NOMO-1 treated with DMSO at 0.1 percent for 48 hours (cell line): ENCODE measurements at regions not wholly inside any gene's neighbourhood (a gene's known extent, or its start where the extent isn't known, plus 50 kb on each side); places are given as distances from the start of the nearest gene placed in this dataset.
"Not testable (repeated sequence)": the region's sequence is repeated elsewhere in the genome, so short reads cannot be mapped to it uniquely, and the experiment has no call there.

Source experiments
- DNase-seq: peaks from one replicate; lab custom pipeline; 2025; ENCODE audit not compliant: unreplicated experiment; lab: John Stamatoyannopoulos, UW

DNA sequence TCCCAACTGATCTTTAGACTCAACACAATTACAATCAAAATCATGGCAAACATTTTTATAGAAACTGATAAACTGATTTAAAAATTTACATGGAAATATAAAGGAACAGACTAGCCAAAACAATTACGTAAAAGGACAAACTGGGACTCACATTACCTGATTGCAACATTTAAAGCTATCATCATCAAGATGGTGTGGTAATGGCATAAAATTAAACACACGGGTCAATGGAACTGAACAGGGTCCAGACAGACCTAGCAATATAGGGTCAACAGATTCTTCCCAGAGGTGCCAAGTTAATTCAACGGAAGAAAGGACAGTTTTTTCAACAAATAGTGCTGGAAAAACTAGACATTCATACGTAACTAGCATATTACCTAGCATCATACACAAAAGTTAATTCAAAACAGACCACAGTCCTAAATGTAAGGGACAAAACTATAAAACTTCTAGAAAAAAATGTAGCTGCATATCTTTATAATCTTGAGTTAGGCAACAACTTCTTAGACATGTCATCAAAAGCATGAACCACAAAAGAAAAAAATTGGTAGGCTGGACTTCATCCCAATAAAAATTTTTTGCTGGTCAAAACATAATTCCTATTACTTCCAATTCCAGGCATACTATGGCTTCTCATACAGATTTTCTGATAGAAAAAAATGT, 147.4 kb upstream of the BEND6 start:
- no peak for DNase-seq

DNA sequence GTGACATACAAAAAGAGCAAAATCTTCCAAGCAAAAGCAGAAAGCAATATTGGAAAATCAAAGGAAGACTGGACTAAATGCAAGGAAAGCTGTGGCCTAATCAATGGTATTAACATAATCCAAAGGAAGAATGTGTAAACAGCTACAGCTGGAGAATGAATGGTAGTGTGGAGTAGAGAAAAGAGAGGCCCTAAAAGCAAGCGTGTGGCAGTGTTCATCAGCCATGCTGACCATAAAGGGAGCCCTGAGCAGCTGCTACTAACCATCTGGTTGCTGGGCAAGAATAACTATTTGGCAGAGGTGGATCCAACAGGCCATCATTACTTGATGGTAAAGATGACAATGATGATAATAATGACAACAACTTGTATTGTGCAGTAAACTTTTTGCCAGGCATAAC, 148.5 kb upstream of the BEND6 start:
- DNase-seq, result no peak

DNA sequence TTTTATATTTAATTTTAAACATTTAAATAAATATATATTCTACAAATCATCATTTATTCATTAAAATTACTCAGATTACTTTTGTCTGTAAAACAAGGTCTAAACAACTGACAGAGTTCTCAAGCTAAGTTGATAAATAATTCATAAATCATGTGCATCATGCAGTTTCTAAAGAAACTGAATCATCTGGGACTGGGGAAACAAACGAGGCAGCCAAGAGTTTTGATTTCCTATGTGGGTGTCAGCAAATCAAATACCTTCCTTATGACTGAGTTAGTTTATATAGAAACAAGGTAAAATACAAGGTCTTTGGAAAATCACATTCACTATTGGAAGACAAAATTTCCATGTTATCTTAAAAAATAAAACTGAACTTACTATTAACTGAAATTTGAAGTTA, 149.9 kb upstream of the BEND6 start:
- DNase-seq, result no peak

DNA sequence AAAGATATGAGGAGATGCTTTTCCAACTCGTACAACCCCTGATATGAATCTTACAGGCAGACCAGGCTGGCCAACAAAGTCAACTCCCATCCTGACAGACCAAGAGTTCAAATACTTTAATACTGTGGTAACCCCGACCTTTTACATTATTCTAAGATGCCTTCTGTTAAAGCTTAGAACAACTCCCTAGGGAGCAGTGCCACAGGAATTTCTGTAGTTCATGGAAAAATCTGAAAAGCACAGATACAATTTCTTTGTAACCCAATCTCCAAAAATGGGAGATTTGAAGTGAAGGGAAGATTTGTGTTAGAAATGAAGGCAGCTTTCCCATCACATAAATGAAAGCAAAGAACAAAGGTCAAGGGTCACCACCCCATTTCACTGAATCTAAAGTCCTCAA, 151.3 kb upstream of the BEND6 start:
- DNase-seq, result no peak

DNA sequence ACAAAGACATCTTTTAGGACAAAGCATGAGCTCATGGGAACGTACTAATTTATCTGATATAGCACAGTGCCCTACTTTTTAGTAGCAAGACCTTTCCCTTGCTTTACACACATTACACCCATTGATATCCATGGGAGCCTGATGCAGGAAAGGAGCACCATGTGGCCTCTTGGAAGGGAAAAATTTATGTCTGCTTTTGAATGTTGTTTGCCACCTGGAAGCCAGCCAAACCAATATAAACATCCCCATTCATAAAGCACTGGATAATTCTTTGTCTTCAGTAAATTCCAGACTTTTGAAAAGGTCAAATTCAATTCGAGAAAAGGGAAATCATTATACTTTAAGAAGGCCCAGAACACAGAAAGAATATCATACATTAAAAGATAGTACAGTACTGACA, 152.3 kb upstream of the BEND6 start:
- DNase-seq, result no peak

DNA sequence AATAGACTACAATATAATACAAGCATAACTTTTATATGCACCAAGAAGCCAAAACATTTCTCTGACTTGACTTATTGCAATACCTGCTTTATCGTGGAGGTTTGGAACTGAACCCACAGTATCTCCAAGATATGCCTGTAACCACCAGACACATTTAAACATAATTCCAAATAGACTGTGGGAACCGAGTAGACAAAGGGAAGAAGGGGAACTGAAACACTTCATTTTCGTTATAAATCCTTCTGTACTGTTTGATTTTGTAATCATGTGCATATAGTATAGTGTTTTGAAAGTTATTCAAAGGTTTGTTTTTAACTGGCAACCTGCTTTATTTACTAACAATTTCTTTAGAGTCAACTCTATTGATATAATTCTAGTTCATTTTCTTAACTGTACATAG, 154.9 kb upstream of the BEND6 start:
- DNase-seq, result peak; percentile 50

DNA sequence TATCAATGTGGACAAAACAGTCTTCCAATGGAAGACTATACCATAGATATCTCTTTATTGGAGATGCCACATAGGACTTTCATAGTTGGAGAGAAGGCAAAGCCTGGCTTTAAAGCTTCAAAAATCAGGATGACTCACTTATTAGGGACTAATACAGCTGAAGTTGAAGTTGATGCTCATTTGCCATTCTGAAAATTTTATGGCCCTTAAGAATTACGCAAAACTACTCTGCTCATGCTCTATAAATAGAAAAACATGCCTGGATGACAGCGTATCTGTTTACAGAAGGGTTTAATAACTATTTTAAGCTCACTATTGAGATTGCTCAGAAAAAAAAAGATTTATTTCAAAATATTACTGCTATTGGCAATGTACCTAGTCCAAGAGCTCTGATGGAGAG, 155.5 kb upstream of the DST start:
- DNase-seq, result no peak

DNA sequence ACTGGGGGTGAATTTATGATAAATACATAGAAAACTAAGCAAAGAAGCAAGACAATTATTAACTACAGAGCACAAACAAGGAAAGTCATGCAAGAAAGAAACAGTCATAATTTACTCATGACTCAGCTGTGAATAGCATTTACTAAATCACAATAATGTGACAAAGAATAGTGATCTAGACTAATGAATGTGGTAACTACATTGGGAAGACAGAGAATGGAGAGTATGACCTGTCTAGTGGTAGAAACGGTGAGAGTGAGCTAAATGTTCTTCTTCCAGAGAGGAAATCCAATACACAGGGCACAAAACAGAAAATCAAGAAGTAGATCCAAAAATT, 153.5 kb upstream of the DST start:
- no peak for DNase-seq

DNA sequence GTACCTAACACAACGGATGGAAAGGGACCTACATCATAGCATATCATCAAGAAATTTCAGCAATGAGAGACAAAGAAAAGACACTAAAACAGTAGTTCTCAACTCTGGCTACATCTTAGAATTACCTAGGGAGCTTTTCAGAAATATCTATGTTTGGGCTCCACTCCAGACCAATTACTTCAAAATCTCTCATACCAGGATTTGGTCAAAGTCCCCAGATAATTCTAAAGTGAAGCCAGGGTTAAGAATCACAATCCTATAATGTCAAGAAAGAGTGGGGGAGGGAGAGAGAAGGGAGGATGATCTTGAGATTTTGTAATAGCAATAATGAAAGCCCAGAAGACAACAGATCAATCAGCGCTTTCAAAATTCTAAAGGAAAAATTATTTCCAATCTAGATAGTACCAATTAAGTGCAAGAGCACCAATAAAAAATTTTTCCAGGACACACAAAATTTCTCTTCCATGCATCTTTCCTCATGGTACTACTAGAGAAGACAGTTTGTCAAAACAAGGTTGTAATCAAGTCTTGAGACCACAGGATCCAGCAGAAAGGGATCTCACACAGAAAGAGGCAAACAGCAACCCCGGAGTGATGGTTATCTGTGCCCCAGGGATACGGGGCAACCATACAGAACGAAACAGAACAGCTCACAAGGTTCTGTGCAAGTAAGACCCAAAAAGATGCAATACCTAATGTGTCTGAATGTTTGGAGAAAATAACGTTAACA, 152.9 kb upstream of the DST start:
- DNase-seq, result no peak

DNA sequence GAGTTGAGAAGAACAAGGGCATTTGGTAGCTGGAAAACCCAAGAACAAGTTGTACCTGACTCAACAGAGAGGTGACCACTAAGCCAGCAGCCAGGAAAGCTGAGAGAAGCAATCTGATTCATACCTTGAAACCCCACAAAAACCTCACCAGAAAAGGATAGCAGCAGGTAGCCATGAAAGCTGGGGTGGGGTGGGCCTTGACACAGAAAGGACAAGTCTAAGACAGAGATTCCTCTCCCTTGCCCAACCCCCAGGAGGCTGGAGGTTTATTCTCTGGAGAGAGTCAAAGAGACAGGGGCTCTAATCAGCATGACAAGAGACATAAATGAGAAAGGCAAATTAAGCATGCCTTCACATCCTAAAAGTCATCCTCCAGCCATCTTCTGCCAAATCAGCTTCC, 151.7 kb upstream of the DST start:
- no peak for DNase-seq

DNA sequence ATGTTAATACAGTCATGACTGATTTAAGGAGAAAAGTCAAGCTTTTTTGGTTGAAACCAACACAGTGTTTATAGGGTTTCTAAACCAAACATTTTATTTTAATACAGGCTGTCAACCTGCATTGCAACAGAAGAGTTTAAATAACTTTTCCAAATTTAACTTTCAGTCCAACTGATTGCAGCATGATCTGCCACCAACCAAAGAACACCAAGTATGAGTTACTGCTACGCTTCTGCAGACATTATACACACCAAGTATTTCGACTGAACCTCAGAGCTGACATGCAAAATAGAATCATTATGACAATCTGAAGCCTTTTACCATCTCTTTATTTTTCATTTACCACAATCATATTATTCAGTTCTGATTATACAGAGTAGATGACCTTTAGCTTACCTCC, 151.2 kb upstream of the DST start:
- no peak for DNase-seq

DNA sequence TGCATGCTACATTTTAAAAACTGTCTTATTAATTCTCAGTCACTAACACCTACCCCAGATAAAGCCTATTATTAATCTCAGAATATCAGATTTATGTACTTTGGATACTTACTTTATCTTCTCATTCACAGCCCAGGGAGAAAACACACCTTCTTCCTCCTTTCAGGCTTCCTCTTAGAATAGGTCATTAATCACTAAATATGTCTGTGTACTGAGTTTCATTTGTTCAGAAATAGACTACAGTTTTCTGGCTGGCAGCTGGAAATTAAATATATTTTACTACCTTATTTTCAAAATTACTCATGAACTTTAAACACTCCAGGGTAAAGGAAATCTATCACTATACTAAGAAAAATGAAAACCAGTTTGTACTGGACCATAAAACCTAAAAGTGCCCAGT, 147.7 kb upstream of the DST start:
- peak; percentile 67 for DNase-seq

DNA sequence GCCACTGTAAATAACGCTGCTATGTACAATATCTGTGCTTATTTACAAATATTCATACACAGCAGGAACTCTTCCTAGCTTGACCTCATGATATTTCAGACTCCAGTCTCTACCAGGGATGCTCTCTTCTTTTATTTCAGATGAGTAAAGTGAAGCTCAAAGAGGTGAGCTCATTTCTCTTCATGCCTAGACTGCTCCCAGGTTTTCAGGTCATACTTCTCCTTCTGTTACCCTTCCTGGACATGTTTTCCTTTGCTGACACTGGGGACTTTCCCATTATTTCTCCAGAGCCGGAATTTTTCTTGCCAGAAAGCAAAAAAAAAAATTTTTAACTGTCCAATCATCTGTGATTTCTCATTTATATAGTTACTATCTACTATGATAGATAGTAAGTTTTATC, 147.2 kb upstream of the DST start:
- no peak for DNase-seq

DNA sequence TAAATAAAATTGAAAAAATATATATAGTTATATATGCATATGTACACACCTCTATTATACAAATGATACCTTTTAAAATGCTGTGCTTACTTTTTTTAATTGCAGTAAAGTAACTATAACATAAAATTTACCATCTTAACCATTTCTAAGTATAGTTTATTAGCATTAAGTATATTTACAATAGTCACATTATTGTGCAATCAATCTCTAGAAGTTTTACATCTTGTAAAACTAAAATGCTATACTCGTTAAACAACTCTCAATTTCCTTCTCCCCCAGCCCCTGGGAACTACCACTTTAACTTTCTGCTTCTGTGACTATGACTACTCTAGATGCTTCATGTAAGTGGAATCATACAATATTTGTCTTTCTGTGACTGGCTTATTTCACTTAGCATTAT, 146.7 kb upstream of the DST start:
- no peak for DNase-seq

DNA sequence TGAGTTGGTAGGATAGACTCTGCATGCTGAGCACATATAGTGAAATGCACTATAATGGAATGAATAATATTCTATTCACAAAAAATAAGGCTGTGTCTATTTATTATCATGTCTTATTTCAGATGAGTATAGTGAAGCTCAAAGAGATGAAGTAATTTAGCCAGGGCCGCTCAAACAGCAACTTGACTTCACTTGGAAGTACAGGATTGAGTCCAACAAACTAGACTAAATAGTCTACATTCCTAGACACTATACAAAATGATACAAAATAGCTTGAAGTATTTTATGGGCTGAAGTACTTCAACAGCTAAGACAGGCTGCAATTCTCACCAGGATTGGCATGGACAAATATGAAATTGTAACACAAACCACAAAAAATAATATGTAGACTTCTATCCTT, 144.5 kb upstream of the DST start:
- no peak for DNase-seq

DNA sequence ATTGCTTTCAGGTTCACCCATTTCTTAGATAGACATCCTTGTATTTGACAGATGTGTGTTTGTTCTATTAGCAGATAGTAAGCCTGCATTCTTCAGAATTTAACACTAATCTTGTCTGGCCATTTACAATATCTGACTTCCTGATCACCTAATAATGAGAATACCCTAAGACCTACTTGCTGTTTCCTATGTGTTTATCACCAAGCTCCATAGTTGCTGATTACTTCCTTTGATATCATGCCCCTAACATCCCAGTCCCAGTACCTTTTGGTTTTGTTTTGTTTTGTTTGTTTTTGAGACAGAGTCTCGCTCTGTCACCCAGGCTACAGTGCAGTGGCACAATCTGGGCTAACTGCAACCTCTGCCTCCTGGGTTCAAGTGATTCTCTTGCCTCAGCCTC, 143.6 kb upstream of the DST start:
- no peak for DNase-seq

DNA sequence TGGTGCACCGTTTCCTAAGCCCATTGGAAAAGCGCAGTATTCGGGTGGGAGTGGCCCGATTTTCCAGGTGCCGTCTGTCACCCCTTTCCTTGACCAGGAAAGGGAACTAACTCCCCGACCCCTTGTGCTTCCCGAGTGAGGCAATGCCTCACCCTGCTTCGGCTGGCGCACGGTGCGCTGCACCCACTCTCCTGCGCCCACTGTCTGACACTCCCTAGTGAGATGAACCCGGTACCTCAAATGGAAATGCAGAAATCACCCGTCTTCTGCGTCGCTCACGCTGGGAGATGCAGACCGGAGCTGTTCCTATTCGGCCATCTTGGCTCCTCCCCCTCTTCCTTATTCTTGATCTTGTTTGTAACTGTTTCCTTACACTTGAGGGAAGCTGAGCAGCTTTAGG, 142.8 kb upstream of the DST start:
- DNase-seq, result not testable (repeated sequence)

DNA sequence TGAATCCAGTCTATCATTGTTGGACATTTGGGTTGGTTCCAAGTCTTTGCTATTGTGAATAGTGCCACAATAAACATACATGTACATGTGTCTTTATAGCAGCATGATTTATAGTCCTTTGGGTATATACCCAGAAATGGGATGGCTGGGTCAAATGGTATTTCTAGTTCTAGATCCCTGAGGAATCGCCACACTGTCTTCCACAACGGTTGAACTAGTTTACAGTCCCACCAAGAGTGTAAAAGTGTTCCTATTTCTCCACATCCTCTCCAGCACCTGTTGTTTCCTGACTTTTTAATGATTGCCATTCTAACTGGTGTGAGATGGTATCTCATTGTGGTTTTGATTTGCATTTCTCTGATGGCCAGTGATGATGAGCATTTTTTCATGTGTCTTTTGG, 137.4 kb upstream of the DST start:
- not testable (repeated sequence) for DNase-seq

DNA sequence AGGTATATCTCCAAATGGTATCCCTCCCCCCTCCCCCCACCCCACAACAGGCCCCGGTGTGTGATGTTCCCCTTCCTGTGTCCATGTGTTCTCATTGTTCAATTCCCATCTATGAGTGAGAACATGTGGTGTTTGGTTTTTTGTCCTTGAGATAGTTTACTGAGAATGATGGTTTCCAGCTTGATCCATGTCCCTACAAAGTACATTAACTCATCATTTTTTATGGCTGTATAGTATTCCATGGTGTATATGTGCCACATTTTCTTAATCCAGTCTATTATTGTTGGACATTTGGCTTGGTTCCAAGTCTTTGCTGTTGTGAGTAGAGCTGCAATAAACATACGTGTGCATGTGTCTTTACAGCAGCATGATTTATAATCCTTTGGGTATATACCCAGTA, 135.8 kb upstream of the DST start:
- DNase-seq, result not testable (repeated sequence)

DNA sequence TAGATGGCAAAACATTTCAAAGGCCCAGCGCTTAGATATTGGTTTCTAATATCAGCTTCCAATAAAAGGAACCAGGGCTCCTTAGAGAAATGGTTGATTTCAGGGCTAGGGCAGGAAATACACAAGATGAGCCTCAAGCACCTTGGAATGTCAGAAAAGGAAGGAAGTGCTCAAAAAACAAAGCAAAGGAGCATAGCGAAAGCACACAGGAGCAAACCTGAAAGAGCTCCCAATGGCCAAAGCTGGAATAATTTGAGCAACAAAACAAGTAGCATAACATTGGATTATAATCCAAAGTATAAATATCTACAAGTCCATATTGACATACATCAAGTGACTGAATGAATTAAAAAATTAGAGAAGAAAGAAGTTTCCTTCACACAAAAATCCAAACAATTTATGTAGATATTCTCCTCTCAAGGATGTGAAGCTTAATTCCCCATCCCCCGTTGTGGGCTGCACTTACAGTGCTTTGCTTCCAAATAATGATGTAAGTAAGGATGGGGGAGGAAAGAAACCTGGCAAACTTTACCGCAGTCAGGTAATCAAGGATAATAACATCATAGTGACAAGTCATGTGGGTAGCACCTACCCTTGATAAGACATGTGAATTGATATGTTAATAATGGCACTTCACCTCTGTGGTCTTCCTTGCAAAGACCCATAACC, 132.9 kb upstream of the DST start:
- no peak for DNase-seq

DNA sequence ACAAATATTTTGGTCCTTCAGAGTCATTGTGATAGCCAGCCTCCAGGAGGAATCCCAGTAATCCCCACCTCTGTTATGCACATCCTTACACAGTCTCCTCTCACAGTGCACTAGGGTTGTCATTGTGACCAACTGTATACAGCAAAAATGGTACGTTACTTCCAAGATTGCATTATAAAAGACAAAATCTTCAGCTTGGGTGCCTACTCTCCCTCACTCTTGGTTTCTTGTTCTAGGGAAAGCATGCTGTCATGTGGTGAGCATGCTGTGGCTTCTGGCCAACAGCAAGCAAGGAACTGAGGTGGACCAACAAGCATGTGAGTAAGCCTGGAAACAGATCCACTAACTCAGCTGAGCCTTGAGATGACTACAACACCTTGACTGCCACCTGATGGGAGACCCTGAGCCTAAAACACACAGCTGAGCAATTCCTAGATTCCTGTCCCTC, 130.1 kb upstream of the DST start:
- no peak for DNase-seq

DNA sequence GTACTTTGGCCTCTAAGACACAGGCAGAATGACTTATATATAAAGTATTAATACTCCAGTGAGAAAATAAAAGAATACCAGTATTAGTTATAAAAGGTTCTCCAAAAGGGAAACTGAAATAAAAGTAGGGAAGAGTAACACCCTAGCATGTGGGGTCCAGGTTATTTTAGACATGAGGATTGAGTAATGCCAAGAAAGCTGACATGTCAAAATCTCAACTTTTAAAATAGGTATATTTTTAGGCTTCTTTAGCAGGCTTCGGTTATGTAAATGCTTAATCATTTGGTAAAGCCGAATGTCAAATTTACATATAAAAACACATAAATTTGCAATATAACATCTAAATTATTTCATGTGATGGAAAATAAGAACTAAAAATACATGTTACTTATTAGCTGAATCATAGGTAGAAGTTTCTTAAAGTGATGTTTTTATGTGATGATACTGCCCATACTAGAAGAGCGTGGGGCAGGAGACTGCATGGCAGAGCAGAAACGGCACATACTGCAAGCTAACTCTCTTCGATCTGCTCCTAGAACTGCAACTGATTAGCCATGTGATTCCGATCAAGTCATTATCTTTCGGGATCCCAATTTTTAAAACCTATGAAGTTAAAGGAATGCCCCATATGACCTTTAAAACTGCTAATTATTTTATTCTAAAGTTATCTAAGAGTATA, 129.4 kb upstream of the DST start:
- DNase-seq, result no peak
